ENCODE measurements at regions not wholly inside any gene's neighbourhood (a gene's known extent, or its start where the extent isn't known, plus 50 kb on each side); places are given as distances from the start of the nearest gene placed in this dataset.

DNA sequence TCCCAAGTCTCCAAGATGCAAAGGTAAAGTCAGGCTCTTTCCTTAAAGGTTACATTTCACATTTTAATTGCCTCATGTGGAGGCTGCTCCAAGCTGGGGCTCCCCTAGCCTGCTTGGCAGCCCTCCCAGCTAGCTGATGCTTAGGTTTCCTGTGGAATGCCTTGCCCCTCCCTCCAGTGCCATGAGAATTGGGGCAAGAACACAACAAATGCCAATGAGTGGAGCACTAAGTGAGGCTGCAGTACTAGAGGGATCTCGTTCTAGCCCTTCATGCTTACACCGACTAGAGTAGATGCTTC lies 597.7 kb downstream of the MID1IP1 start:
- Mint-ChIP-seq H3K4me3 (no peak overlapping the region), H3K36me3 (ENCODE audit: insufficient read depth in 1 of 3, low read depth in 3 of 3) (peaks cover 0 to 2% (median 0%) of the 10 kb centered on the region in 3 experiments; a peak in 2 of 7 replicates), H3K27me3 (ENCODE audit: low read depth) (peaks cover 4% of the 10 kb centered on the region; the same call in 1 of the 2 replicates), H3K9me3 (peaks cover 58 to 69% of the 10 kb centered on the region in 2 experiments), H3K27ac (no peak overlapping the region), H3K4me1 (peaks cover 0 to 9% of the 10 kb centered on the region in 2 experiments; a peak in 3 of 4 replicates)
- Histone ChIP-seq H3K18ac (ENCODE audit: insufficient read length, low read depth, low read length) (no peak overlapping the region), H2BK20ac (ENCODE audit: low read depth, low read length, poor library complexity, severe bottlenecking) (no peak overlapping the region), H2BK5ac (ENCODE audit: insufficient read length, low read length) (no peak overlapping the region), H2BK15ac (ENCODE audit: low read depth, low read length) (no peak overlapping the region), H3K27me3 (ENCODE audit: insufficient read depth, low read length) (peaks cover 2% of the 10 kb centered on the region; the same call in 1 of the 2 replicates), H3K79me1 (ENCODE audit: insufficient read depth, low read depth, low read length, poor library complexity, severe bottlenecking) (no peaks in the 10 kb centered on the region), H2BK12ac (ENCODE audit: insufficient read length, low read depth, low read length) (no peak overlapping the region), H2AFZ (ENCODE audit: low read length) (no peak overlapping the region), H3K4ac (ENCODE audit: low read depth, low read length) (no peak overlapping the region), H4K8ac (replicated peaks; ENCODE audit: insufficient read length, low read depth, low read length) (no peak overlapping the region), H3K4me1 (ENCODE audit: insufficient read depth, low read length) (no peaks in the 10 kb centered on the region), H3K9ac (ENCODE audit: extremely low read depth, insufficient read length, low read length) (no peak overlapping the region), H3K79me2 (ENCODE audit: insufficient read depth, low read length) (no peaks in the 10 kb centered on the region), H3K23me2 (ENCODE audit: insufficient read length, low read depth, low read length, poor library complexity, severe bottlenecking) (no peaks in the 10 kb centered on the region), H2BK120ac (ENCODE audit: low read depth, low read length, poor library complexity, severe bottlenecking) (no peak overlapping the region), H2AK5ac (ENCODE audit: insufficient read length, low read length) (no peak overlapping the region), H4K20me1 (ENCODE audit: control insufficient read depth, insufficient read depth, insufficient read length) (no peaks in the 10 kb centered on the region), H3K14ac (ENCODE audit: insufficient read depth, low read length) (no peak overlapping the region), H4K5ac (ENCODE audit: insufficient read length, low read depth, low read length) (no peak overlapping the region), H3K9me3 (ENCODE audit: control insufficient read depth, low read depth, low read length) (no peaks in the 10 kb centered on the region), H3K23ac (ENCODE audit: insufficient read length, low read depth, low read length) (no peak overlapping the region), H3K4me2 (ENCODE audit: insufficient read depth, insufficient read length, low read length) (no peak overlapping the region), H3K27ac (ENCODE audit: insufficient read length, low read depth, low read length) (no peak overlapping the region), H3T11ph (ENCODE audit: low read length) (no peak overlapping the region), H4K91ac (ENCODE audit: insufficient read length, low read depth, low read length) (no peak overlapping the region), H3K56ac (ENCODE audit: insufficient read length, low read depth, low read length) (peak overlapping the region; percentile 71)
- WGBS (ENCODE audit: extremely low coverage, insufficient read length, low lambda C conversion rate), result no CpG with 5 or more reads among the region's 2 CpGs
- no peak for DNase-seq
- TF ChIP-seq, protein P1, sequence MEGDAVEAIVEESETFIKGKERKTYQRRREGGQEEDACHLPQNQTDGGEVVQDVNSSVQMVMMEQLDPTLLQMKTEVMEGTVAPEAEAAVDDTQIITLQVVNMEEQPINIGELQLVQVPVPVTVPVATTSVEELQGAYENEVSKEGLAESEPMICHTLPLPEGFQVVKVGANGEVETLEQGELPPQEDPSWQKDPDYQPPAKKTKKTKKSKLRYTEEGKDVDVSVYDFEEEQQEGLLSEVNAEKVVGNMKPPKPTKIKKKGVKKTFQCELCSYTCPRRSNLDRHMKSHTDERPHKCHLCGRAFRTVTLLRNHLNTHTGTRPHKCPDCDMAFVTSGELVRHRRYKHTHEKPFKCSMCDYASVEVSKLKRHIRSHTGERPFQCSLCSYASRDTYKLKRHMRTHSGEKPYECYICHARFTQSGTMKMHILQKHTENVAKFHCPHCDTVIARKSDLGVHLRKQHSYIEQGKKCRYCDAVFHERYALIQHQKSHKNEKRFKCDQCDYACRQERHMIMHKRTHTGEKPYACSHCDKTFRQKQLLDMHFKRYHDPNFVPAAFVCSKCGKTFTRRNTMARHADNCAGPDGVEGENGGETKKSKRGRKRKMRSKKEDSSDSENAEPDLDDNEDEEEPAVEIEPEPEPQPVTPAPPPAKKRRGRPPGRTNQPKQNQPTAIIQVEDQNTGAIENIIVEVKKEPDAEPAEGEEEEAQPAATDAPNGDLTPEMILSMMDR (conservative IDR thresholded peaks at IDR 0.05), result no peak

All from H9 (cell line).